ENCODE measurements at regions not wholly inside any gene's neighbourhood (a gene's known extent, or its start where the extent isn't known, plus 50 kb on each side); places are given as distances from the start of the nearest gene placed in this dataset.

GRCh38 chr1:234686035-234686434 is 76.1 kb upstream of the IRF2BP2 start:
- no peak for TF ChIP-seq CTCF (IDR thresholded peaks at IDR 0.05)
- intact Hi-C loops (cut with DNase I, micrococcal nuclease): no loop called here
- H3K9me3 Mint-ChIP-seq: peaks cover 2% of the 10 kb centered on the region
- H3K27me3 ChIP-seq (ENCODE audit: control insufficient read depth in 1 of 2, insufficient read depth in 2 of 2, low read length in 2 of 2): no peaks in the 10 kb centered on the region
- H3K36me3 ChIP-seq (ENCODE audit: insufficient read depth, low read length): no peaks in the 10 kb centered on the region
- ChIA-PET POLR2A (no interaction called here), CTCF (no interaction called here)
- ATAC-seq (ENCODE audit: poor library complexity) (no peak), DNase-seq (no peak)
- no peak overlapping the region for H3K4me3 ChIP-seq (ENCODE audit: low read length)
- H3K36me3 Mint-ChIP-seq (ENCODE audit: low read depth): no peaks in the 10 kb centered on the region
- no peak overlapping the region for H3K4me3 Mint-ChIP-seq
- no peaks in the 10 kb centered on the region for H3K4me1 Mint-ChIP-seq (ENCODE audit: low read depth)
- H3K27ac Mint-ChIP-seq: no peak overlapping the region
- no peaks in the 10 kb centered on the region for H3K27me3 Mint-ChIP-seq
- H3K27ac ChIP-seq (ENCODE audit: low read depth in 1 of 2, low read length in 2 of 2): no peak overlapping the region
- H3K9me3 ChIP-seq (ENCODE audit: control insufficient read depth in 1 of 2, insufficient read depth in 1 of 2, low read length in 2 of 2): no peaks in the 10 kb centered on the region
- H3K4me1 ChIP-seq (ENCODE audit: insufficient read depth, low read length): no peaks in the 10 kb centered on the region

GRCh38 chr1:234684856-234685255 is 74.9 kb upstream of the IRF2BP2 start:
- H3K9me3 ChIP-seq (ENCODE audit: control insufficient read depth in 1 of 2, insufficient read depth in 1 of 2, low read length in 2 of 2): no peaks in the 10 kb centered on the region
- no peak for DNase-seq

GRCh38 chr1:234683861-234684632 is 74.1 kb upstream of the IRF2BP2 start:
- no peak overlapping the region for H3K4me3 Mint-ChIP-seq
- DNase-seq: peak in 3 of 14 experiments; percentile 10 to 68 (median 60)
- H3K27ac ChIP-seq (ENCODE audit: low read depth in 1 of 2, low read length in 2 of 2): no peak overlapping the region
- ChIA-PET POLR2A (interaction anchor here (0.8 kb wide), 1 partner anchor 64 kb away, joined by 3 read pairs; no protein-coding TSS in a partner anchor), CTCF (no interaction called here)
- no peaks in the 10 kb centered on the region for H3K4me1 ChIP-seq (ENCODE audit: insufficient read depth, low read length)
- H3K27ac Mint-ChIP-seq: no peak overlapping the region
- no peaks in the 10 kb centered on the region for H3K27me3 ChIP-seq (ENCODE audit: control insufficient read depth in 1 of 2, insufficient read depth in 2 of 2, low read length in 2 of 2)
- no peaks in the 10 kb centered on the region for H3K4me1 Mint-ChIP-seq (ENCODE audit: low read depth)
- no peaks in the 10 kb centered on the region for H3K9me3 ChIP-seq (ENCODE audit: control insufficient read depth in 1 of 2, insufficient read depth in 1 of 2, low read length in 2 of 2)
- peaks cover 2% of the 10 kb centered on the region for H3K9me3 Mint-ChIP-seq
- ATAC-seq (ENCODE audit: poor library complexity): no peak
- no peaks in the 10 kb centered on the region for H3K36me3 Mint-ChIP-seq (ENCODE audit: low read depth)
- no peak for TF ChIP-seq CTCF (IDR thresholded peaks at IDR 0.05)
- H3K27me3 Mint-ChIP-seq: no peaks in the 10 kb centered on the region
- no peaks in the 10 kb centered on the region for H3K36me3 ChIP-seq (ENCODE audit: insufficient read depth, low read length)
- intact Hi-C loops (cut with DNase I, micrococcal nuclease): loop anchor here in 1 of 2 experiments (2.0 kb wide), 1 partner anchor 67 kb away; no protein-coding TSS in a partner anchor
- H3K4me3 ChIP-seq (ENCODE audit: low read length): no peak overlapping the region

More at GRCh38 chr1:234684856-234685255, 74.9 kb upstream of the IRF2BP2 start:
- H3K9me3 Mint-ChIP-seq: peaks cover 2% of the 10 kb centered on the region
- H3K4me1 ChIP-seq (ENCODE audit: insufficient read depth, low read length): no peaks in the 10 kb centered on the region
- no peaks in the 10 kb centered on the region for H3K36me3 ChIP-seq (ENCODE audit: insufficient read depth, low read length)
- no peaks in the 10 kb centered on the region for H3K36me3 Mint-ChIP-seq (ENCODE audit: low read depth)
- no peak overlapping the region for H3K4me3 ChIP-seq (ENCODE audit: low read length)
- ChIA-PET CTCF (no interaction called here), POLR2A (interaction anchor here (0.8 kb wide), 1 partner anchor 65 kb away, joined by 3 read pairs; no protein-coding TSS in a partner anchor)
- intact Hi-C loops (cut with DNase I, micrococcal nuclease): loop anchor here in 1 of 2 experiments (2.0 kb wide), 1 partner anchor 68 kb away; no protein-coding TSS in a partner anchor
- H3K27ac Mint-ChIP-seq: no peak overlapping the region
- no peak for TF ChIP-seq CTCF (IDR thresholded peaks at IDR 0.05)
- no peaks in the 10 kb centered on the region for H3K27me3 Mint-ChIP-seq
- no peak for ATAC-seq (ENCODE audit: poor library complexity)
- H3K27ac ChIP-seq (ENCODE audit: low read depth in 1 of 2, low read length in 2 of 2): no peak overlapping the region
- H3K4me1 Mint-ChIP-seq (ENCODE audit: low read depth): no peaks in the 10 kb centered on the region
- H3K4me3 Mint-ChIP-seq: no peak overlapping the region
- no peaks in the 10 kb centered on the region for H3K27me3 ChIP-seq (ENCODE audit: control insufficient read depth in 1 of 2, insufficient read depth in 2 of 2, low read length in 2 of 2)
